K562 (cell line): ENCODE measurements at regions not wholly inside any gene's neighbourhood (a gene's known extent, or its start where the extent isn't known, plus 50 kb on each side); places are given as distances from the start of the nearest gene placed in this dataset.

Experiments used
- ARID2 ChIP-seq: fragments of 450-650 bp; IDR thresholded peaks from 2 replicates; pipeline ENCODE4 v1.6.1; 2017; ENCODE audit warnings: antibody characterized with exemption, mild to moderate bottlenecking
- CCNT2 ChIP-seq: IDR thresholded peaks from 2 replicates; pipeline ENCODE4 v1.6.1; 2011; ENCODE audit warnings: borderline replicate concordance, low read depth, mild to moderate bottlenecking, moderate library complexity, mixed read lengths, low read length; ENCODE audit not compliant: insufficient read length; ENCODE audit errors: extremely low read depth
- GTF2B ChIP-seq: IDR thresholded peaks from 2 replicates; pipeline ENCODE4 v1.6.1; 2011; ENCODE audit not compliant: insufficient read length; ENCODE audit errors: extremely low read depth
- MAFF ChIP-seq: IDR thresholded peaks from 2 replicates; pipeline ENCODE4 v1.6.1; 2012; ENCODE audit warnings: low read length, improper control_type of control experiment
- MECOM ChIP-seq: fragments of 250-450 bp; sonication (Bioruptor Pico); IDR thresholded peaks from 2 replicates; pipeline ENCODE4 v1.8.0; 2022; ENCODE audit warnings: inconsistent platforms
- MIER1 ChIP-seq: fragments of 450-650 bp; IDR thresholded peaks from 2 replicates; pipeline ENCODE4 v1.6.1; 2016; ENCODE audit warnings: antibody characterized with exemption, mild to moderate bottlenecking, low read depth
- RBM14 ChIP-seq: fragments of 200-400 bp; formaldehyde crosslinking; IDR thresholded peaks from 2 replicates; pipeline ENCODE4 v1.6.1; 2018; ENCODE audit warnings: low read depth, mild to moderate bottlenecking, low read length, moderate library complexity, borderline replicate concordance; ENCODE audit not compliant: insufficient read depth
- RBM17 ChIP-seq: fragments of 200-400 bp; formaldehyde crosslinking; IDR thresholded peaks from 2 replicates; pipeline ENCODE4 v1.6.1; 2017; ENCODE audit warnings: low read depth, mild to moderate bottlenecking, low read length, borderline replicate concordance
- SIRT6 ChIP-seq: IDR thresholded peaks from one replicate; pipeline ENCODE4 v1.6.1; 2012; ENCODE audit warnings: low read depth, mild to moderate bottlenecking, control low read depth, inconsistent platforms, low read length, moderate library complexity
- SIX5 ChIP-seq, 2 experiments: IDR thresholded peaks; 2 replicates each; pipeline ENCODE4 v1.6.1; 2011; ENCODE audit warnings: low read length in 2 of 2, borderline replicate concordance in 1 of 2, low read depth in 1 of 2, mild to moderate bottlenecking in 1 of 2, moderate library complexity in 1 of 2; ENCODE audit not compliant: insufficient read depth in 1 of 2
- SMAD1 ChIP-seq: fragments of 150-350 bp; IDR thresholded peaks from 2 replicates; pipeline ENCODE4 v1.6.1; 2014; ENCODE audit warnings: low read length, low read depth; ENCODE audit not compliant: partially characterized antibody
- SNRNP70 ChIP-seq: fragments of 200-400 bp; formaldehyde crosslinking; optimal IDR thresholded peaks from 2 replicates; pipeline ENCODE3; 2017; ENCODE audit warnings: low read depth, low read length
- SOX6 ChIP-seq: fragments of 450-650 bp; IDR thresholded peaks from 2 replicates; pipeline ENCODE4 v1.6.1; 2014; ENCODE audit warnings: mild to moderate bottlenecking
- SPI1 ChIP-seq: IDR thresholded peaks from 2 replicates; pipeline ENCODE4 v1.6.1; 2011; ENCODE audit warnings: low read depth, low read length, control low read depth, borderline replicate concordance
- TBL1XR1 ChIP-seq, 2 experiments: IDR thresholded peaks; 2 replicates each; pipeline ENCODE4 v1.6.1; 2012; ENCODE audit warnings: improper control_type of control experiment in 2 of 2, low read length in 2 of 2, mild to moderate bottlenecking in 1 of 2
- TFAM ChIP-seq: fragments of 250-450 bp; sonication (Bioruptor Pico); conservative IDR thresholded peaks from 2 replicates; pipeline ENCODE4 v1.5.0; 2021; ENCODE audit warnings: mild to moderate bottlenecking, moderate library complexity
- ZNF133 ChIP-seq: fragments of 250-450 bp; sonication (Bioruptor Pico); IDR thresholded peaks from 2 replicates; pipeline ENCODE4 v1.4.0; 2020; ENCODE audit warnings: mild to moderate bottlenecking
- TF ChIP-seq, protein P1 (sequence below): fragments of 200-800 bp; sonication (Bioruptor generic); IDR thresholded peaks from 2 replicates; pipeline ENCODE4 v1.6.1; 2016; ENCODE audit warnings: missing genetic modification characterization, missing compliant biosample characterization
- TF ChIP-seq, protein P2 (sequence below): fragments of 250-450 bp; sonication (Bioruptor Pico); IDR thresholded peaks from 2 replicates; pipeline ENCODE4 v1.8.0; 2022; ENCODE audit warnings: moderate library complexity, mild to moderate bottlenecking, inconsistent platforms
- TF ChIP-seq, protein P3 (sequence below): sonication (generic); formaldehyde crosslinking; IDR thresholded peaks from 2 replicates; pipeline ENCODE4 v1.5.0; 2020; ENCODE audit warnings: missing genetic modification reagents
- TF ChIP-seq, protein P4 (sequence below): fragments of 450-650 bp; formaldehyde crosslinking; IDR thresholded peaks from 2 replicates; pipeline ENCODE4 v1.4.0; 2022; ENCODE audit warnings: mild to moderate bottlenecking, moderate library complexity

DNA sequence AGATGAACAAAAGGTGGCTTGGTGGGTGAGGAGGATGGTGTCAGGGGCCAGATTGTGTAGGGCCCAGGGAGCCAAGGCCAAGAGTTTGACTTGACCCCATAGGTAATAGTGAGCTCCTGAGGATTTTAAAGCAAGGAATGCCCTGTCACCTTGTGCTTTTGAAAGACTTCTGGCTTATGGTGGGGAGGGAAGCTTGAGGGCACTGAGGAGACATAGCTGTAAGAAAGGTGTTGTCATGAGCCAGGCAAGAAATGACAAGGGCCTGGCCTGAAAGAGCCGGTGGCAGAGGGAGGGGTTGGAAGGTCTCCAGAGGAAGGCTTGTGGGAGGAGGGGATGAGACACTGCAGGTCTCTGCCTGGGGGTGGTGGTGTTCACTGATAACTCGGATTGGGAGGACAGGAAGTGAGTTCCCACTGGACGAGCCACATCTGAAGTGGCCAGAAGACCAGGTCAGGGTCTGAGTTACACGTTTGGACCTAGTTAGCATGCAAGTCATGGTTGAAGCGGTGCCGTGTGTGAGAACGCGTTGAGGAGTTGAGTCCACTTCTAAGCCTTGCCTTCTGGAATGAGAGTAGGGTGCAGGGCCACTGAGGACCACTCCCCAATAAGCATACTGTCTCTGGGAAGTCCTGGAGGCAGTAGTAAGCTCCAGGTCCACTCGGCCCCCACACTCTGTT lies 64.3 kb downstream of the TET3 start (continued):
- TF ChIP-seq, protein P1, sequence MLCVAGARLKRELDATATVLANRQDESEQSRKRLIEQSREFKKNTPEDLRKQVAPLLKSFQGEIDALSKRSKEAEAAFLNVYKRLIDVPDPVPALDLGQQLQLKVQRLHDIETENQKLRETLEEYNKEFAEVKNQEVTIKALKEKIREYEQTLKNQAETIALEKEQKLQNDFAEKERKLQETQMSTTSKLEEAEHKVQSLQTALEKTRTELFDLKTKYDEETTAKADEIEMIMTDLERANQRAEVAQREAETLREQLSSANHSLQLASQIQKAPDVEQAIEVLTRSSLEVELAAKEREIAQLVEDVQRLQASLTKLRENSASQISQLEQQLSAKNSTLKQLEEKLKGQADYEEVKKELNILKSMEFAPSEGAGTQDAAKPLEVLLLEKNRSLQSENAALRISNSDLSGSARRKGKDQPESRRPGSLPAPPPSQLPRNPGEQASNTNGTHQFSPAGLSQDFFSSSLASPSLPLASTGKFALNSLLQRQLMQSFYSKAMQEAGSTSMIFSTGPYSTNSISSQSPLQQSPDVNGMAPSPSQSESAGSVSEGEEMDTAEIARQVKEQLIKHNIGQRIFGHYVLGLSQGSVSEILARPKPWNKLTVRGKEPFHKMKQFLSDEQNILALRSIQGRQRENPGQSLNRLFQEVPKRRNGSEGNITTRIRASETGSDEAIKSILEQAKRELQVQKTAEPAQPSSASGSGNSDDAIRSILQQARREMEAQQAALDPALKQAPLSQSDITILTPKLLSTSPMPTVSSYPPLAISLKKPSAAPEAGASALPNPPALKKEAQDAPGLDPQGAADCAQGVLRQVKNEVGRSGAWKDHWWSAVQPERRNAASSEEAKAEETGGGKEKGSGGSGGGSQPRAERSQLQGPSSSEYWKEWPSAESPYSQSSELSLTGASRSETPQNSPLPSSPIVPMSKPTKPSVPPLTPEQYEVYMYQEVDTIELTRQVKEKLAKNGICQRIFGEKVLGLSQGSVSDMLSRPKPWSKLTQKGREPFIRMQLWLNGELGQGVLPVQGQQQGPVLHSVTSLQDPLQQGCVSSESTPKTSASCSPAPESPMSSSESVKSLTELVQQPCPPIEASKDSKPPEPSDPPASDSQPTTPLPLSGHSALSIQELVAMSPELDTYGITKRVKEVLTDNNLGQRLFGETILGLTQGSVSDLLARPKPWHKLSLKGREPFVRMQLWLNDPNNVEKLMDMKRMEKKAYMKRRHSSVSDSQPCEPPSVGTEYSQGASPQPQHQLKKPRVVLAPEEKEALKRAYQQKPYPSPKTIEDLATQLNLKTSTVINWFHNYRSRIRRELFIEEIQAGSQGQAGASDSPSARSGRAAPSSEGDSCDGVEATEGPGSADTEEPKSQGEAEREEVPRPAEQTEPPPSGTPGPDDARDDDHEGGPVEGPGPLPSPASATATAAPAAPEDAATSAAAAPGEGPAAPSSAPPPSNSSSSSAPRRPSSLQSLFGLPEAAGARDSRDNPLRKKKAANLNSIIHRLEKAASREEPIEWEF (CRISPR knock-in tag): no peak
- TF ChIP-seq MAFF (no peak), SNRNP70 (no peak), SIRT6 (no peak), MIER1 (no peak), CCNT2 (no peak), MECOM (CRISPR knock-in tag) (no peak), ZNF133 (CRISPR knock-in tag) (no peak), SOX6 (peak; percentile 69), SPI1 (peak; percentile 74; the same call in 1 of the 2 replicates), GTF2B (no peak), RBM17 (no peak), ARID2 (no peak), TBL1XR1 (IDR thresholded peaks at IDR 0.05; ENCODE audit: low read length in 2 of 2) (peak; percentile 69 to 76; a peak in 2 of 4 replicates), SMAD1 (no peak), RBM14 (no peak), SIX5 (IDR thresholded peaks at IDR 0.05; ENCODE audit: borderline replicate concordance in 1 of 2, insufficient read depth in 1 of 2, low read depth in 1 of 2, low read length in 2 of 2) (no peak), TFAM (CRISPR knock-in tag) (no peak)
- TF ChIP-seq, protein P2, sequence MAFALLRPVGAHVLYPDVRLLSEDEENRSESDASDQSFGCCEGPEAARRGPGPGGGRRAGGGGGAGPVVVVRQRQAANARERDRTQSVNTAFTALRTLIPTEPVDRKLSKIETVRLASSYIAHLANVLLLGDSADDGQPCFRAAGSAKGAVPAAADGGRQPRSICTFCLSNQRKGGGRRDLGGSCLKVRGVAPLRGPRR: no peak
- TF ChIP-seq, protein P3, sequence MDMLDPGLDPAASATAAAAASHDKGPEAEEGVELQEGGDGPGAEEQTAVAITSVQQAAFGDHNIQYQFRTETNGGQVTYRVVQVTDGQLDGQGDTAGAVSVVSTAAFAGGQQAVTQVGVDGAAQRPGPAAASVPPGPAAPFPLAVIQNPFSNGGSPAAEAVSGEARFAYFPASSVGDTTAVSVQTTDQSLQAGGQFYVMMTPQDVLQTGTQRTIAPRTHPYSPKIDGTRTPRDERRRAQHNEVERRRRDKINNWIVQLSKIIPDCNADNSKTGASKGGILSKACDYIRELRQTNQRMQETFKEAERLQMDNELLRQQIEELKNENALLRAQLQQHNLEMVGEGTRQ (CRISPR knock-in tag): no peak
- TF ChIP-seq, protein P4, sequence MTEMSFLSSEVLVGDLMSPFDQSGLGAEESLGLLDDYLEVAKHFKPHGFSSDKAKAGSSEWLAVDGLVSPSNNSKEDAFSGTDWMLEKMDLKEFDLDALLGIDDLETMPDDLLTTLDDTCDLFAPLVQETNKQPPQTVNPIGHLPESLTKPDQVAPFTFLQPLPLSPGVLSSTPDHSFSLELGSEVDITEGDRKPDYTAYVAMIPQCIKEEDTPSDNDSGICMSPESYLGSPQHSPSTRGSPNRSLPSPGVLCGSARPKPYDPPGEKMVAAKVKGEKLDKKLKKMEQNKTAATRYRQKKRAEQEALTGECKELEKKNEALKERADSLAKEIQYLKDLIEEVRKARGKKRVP (CRISPR knock-in tag): peak; percentile 52; the same call in 1 of the 2 replicates
